ENCODE measurements at regions not wholly inside any gene's neighbourhood (a gene's known extent, or its start where the extent isn't known, plus 50 kb on each side); places are given as distances from the start of the nearest gene placed in this dataset.

GRCh38 chr13:54836273-54836672 lies 1807.7 kb downstream of the OLFM4 start:
- DNase-seq (ENCODE audit: insufficient read length, low spot score) (no peak), FAIRE-seq (no peak)

GRCh38 chr13:54841682-54842081 lies 1813.1 kb downstream of the OLFM4 start:
- FAIRE-seq: no peak
- DNase-seq (ENCODE audit: insufficient read length, low spot score): no peak

GRCh38 chr13:54845351-54845965 lies 1816.8 kb downstream of the OLFM4 start:
- no peak for FAIRE-seq
- no peak for DNase-seq (ENCODE audit: insufficient read length, low spot score)

GRCh38 chr13:54852831-54853230 lies 1824.2 kb downstream of the OLFM4 start:
- no peak for FAIRE-seq
- DNase-seq (ENCODE audit: insufficient read length, low spot score): no peak

- FAIRE-seq: no peak
- no peak for DNase-seq (ENCODE audit: insufficient read length, low spot score)
Observed at GRCh38 chr13:54859827-54860226, 1831.2 kb downstream of the OLFM4 start.

GRCh38 chr13:54875111-54875510 lies 1846.5 kb downstream of the OLFM4 start:
- no peak for DNase-seq (ENCODE audit: insufficient read length, low spot score)
- FAIRE-seq: no peak

- DNase-seq (ENCODE audit: insufficient read length, low spot score) (no peak), FAIRE-seq (no peak)
Observed at GRCh38 chr13:54879036-54879435, 1850.4 kb downstream of the OLFM4 start.

- DNase-seq (ENCODE audit: insufficient read length, low spot score) (no peak), FAIRE-seq (no peak)
Observed at GRCh38 chr13:54884682-54885081, 1856.1 kb downstream of the OLFM4 start.

- FAIRE-seq (no peak), DNase-seq (ENCODE audit: insufficient read length, low spot score) (no peak)
Observed at GRCh38 chr13:54890976-54891375, 1862.4 kb downstream of the OLFM4 start.

GRCh38 chr13:54901316-54901715 lies 1872.7 kb downstream of the OLFM4 start:
- DNase-seq (ENCODE audit: insufficient read length, low spot score) (no peak), FAIRE-seq (no peak)

GRCh38 chr13:54912367-54912766 lies 1883.8 kb downstream of the OLFM4 start:
- FAIRE-seq: no peak
- no peak for DNase-seq (ENCODE audit: insufficient read length, low spot score)

- DNase-seq (ENCODE audit: insufficient read length, low spot score) (no peak), FAIRE-seq (no peak)
Observed at GRCh38 chr13:54913668-54914067, 1885.1 kb downstream of the OLFM4 start.

- DNase-seq (ENCODE audit: insufficient read length, low spot score): no peak
- no peak for FAIRE-seq
Observed at GRCh38 chr13:54927538-54927937, 1898.9 kb downstream of the OLFM4 start.

- FAIRE-seq: no peak
- no peak for DNase-seq (ENCODE audit: insufficient read length, low spot score)
Observed at GRCh38 chr13:54928071-54928470, 1899.5 kb downstream of the OLFM4 start.

- DNase-seq (ENCODE audit: insufficient read length, low spot score) (no peak), FAIRE-seq (no peak)
Observed at GRCh38 chr13:54934121-54934520, 1905.5 kb downstream of the OLFM4 start.

- DNase-seq (ENCODE audit: insufficient read length, low spot score): no peak
- no peak for FAIRE-seq
Observed at GRCh38 chr13:54945973-54946372, 1917.4 kb downstream of the OLFM4 start.

GRCh38 chr13:54949735-54950134 lies 1921.1 kb downstream of the OLFM4 start:
- FAIRE-seq: no peak
- DNase-seq (ENCODE audit: insufficient read length, low spot score): no peak

- no peak for DNase-seq (ENCODE audit: insufficient read length, low spot score)
- no peak for FAIRE-seq
Observed at GRCh38 chr13:54950546-54950945, 1921.9 kb downstream of the OLFM4 start.

GRCh38 chr13:54953786-54954185 lies 1925.2 kb downstream of the OLFM4 start:
- DNase-seq (ENCODE audit: insufficient read length, low spot score) (no peak), FAIRE-seq (no peak)

GRCh38 chr13:54958781-54959180 lies 1930.2 kb downstream of the OLFM4 start:
- no peak for DNase-seq (ENCODE audit: insufficient read length, low spot score)
- FAIRE-seq: no peak

- DNase-seq (ENCODE audit: insufficient read length, low spot score): no peak
- no peak for FAIRE-seq
Observed at GRCh38 chr13:54965881-54966280, 1937.3 kb downstream of the OLFM4 start.

- FAIRE-seq (no peak), DNase-seq (ENCODE audit: insufficient read length, low spot score) (no peak)
Observed at GRCh38 chr13:54972838-54973237, 1944.2 kb downstream of the OLFM4 start.

GRCh38 chr13:54975676-54976075 lies 1947.1 kb downstream of the OLFM4 start:
- DNase-seq (ENCODE audit: insufficient read length, low spot score): no peak
- no peak for FAIRE-seq
